WTC11 (cell line): ENCODE measurements at regions not wholly inside any gene's neighbourhood (a gene's known extent, or its start where the extent isn't known, plus 50 kb on each side); places are given as distances from the start of the nearest gene placed in this dataset.

ENCODE experiments used
- ATAC-seq: fragments of 200-7000 bp; cut with Tn5 transposase; 2 replicates; pipeline ENCODE4 v1.10.0; 2021; ENCODE audit warnings: mild to moderate bottlenecking, moderate library complexity
- CTCF ChIA-PET: fragments of 300-600 bp; sonication (Branson Sonifier 250); formaldehyde crosslinking; loops from one replicate; lab custom pipeline; 2021; ENCODE audit warnings: antibody characterized with exemption; lab: Charles Lee
- POLR2A ChIA-PET: fragments of 350-600 bp; sonication (Branson Sonifier 250); formaldehyde crosslinking; loops from one replicate; lab custom pipeline; 2021; ENCODE audit warnings: antibody characterized with exemption; lab: Charles Lee
- DNase-seq: peaks from one replicate; pipeline ENCODE4 v3.0.0; 2021; ENCODE audit warnings: low spot score
- H3K27ac Mint-ChIP-seq: 2 replicates; pipeline ENCODE4 v1.8.0; 2021; ENCODE audit warnings: mixed read lengths
- H3K27me3 Mint-ChIP-seq: 2 replicates; pipeline ENCODE4 v1.8.0; 2021; ENCODE audit warnings: low read depth, mild to moderate bottlenecking, moderate library complexity, mixed read lengths
- H3K36me3 Mint-ChIP-seq: 2 replicates; pipeline ENCODE4 v1.8.0; 2021; ENCODE audit warnings: mixed read lengths
- H3K4me1 Mint-ChIP-seq: 2 replicates; pipeline ENCODE4 v1.8.0; 2022; ENCODE audit warnings: mixed read lengths
- H3K4me3 Mint-ChIP-seq: 2 replicates; pipeline ENCODE4 v1.8.0; 2021; ENCODE audit warnings: mild to moderate bottlenecking, moderate library complexity, mixed read lengths
- H3K9me3 Mint-ChIP-seq: 2 replicates; pipeline ENCODE4 v1.8.0; 2021; ENCODE audit warnings: mixed read lengths
- ELF4 ChIP-seq: sonication (generic); formaldehyde crosslinking; IDR thresholded peaks from 2 replicates; pipeline ENCODE4 v1.8.1; 2022; ENCODE audit warnings: low read depth, mild to moderate bottlenecking, moderate library complexity, missing genetic modification reagents
- EMX1 ChIP-seq: fragments of 250-450 bp; sonication (Bioruptor Pico); IDR thresholded peaks from 2 replicates; pipeline ENCODE4 v1.8.0; 2021; ENCODE audit warnings: mild to moderate bottlenecking
- ESRRA ChIP-seq: sonication (generic); formaldehyde crosslinking; IDR thresholded peaks from 2 replicates; pipeline ENCODE4 v1.8.1; 2022; ENCODE audit warnings: mild to moderate bottlenecking, missing genetic modification reagents, borderline replicate concordance
- ETV6 ChIP-seq: sonication (generic); formaldehyde crosslinking; IDR thresholded peaks from 2 replicates; pipeline ENCODE4 v1.8.1; 2022; ENCODE audit warnings: mild to moderate bottlenecking, missing genetic modification reagents
- GTF2I ChIP-seq: fragments of 250-450 bp; sonication (Bioruptor Pico); conservative IDR thresholded peaks from 2 replicates; pipeline ENCODE4 v1.4.0; 2021; ENCODE audit warnings: mild to moderate bottlenecking
- IRF2 ChIP-seq: sonication (generic); formaldehyde crosslinking; IDR thresholded peaks from 2 replicates; pipeline ENCODE4 v1.8.0; 2022; ENCODE audit warnings: low read depth, missing genetic modification reagents, borderline replicate concordance
- NFE2L1 ChIP-seq: sonication (generic); formaldehyde crosslinking; IDR thresholded peaks from 2 replicates; pipeline ENCODE4 v1.8.1; 2023; ENCODE audit warnings: missing genetic modification reagents
- RORB ChIP-seq: fragments of 250-450 bp; sonication (Bioruptor Pico); IDR thresholded peaks from 2 replicates; pipeline ENCODE4 v1.9.0; 2021; ENCODE audit warnings: mild to moderate bottlenecking
- ZNF263 ChIP-seq: sonication (generic); formaldehyde crosslinking; IDR thresholded peaks from 2 replicates; pipeline ENCODE4 v1.8.1; 2022; ENCODE audit warnings: low read depth, mild to moderate bottlenecking, moderate library complexity, missing genetic modification reagents
- ZNF317 ChIP-seq: sonication (generic); formaldehyde crosslinking; IDR thresholded peaks from 2 replicates; pipeline ENCODE4 v1.8.1; 2023; ENCODE audit warnings: low read depth, mild to moderate bottlenecking, moderate library complexity, missing genetic modification reagents, borderline replicate concordance
- ZNF396 ChIP-seq: fragments of 250-450 bp; sonication (Bioruptor Pico); IDR thresholded peaks from 2 replicates; pipeline ENCODE4 v1.8.0; 2021; ENCODE audit warnings: mild to moderate bottlenecking, moderate library complexity, borderline replicate concordance
- TF ChIP-seq, protein P1 (sequence below): fragments of 250-450 bp; sonication (Bioruptor Pico); IDR thresholded peaks from 2 replicates; pipeline ENCODE4 v1.9.0; 2021; ENCODE audit warnings: mild to moderate bottlenecking, borderline replicate concordance
- TF ChIP-seq, protein P2 (sequence below): sonication (generic); formaldehyde crosslinking; IDR thresholded peaks from 2 replicates; pipeline ENCODE4 v1.8.1; 2023; ENCODE audit warnings: mild to moderate bottlenecking, missing genetic modification reagents, borderline replicate concordance
- TF ChIP-seq, protein P3 (sequence below): fragments of 250-450 bp; sonication (Bioruptor Pico); IDR thresholded peaks from 2 replicates; pipeline ENCODE4 v1.9.0; 2021; ENCODE audit warnings: mild to moderate bottlenecking

DNA sequence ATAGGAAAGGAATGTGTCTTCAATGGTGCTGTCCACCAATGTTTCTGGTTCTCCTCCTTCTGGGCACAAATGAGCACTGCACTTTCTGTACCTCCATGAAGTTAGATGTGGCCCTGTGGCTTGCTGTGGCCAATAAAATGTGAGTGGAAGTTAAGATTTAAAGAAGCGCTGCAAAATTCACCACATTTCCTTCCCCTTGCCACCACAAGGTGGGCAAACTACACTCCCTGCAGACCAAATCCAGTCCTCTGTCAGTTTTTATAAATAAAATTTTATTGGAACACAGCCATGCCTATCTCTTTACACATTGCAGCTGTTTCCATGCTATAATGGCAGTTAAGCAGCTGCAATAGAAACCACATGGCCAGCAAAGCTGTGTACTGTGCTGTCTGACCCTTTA is 141.4 kb upstream of the TMPO start (continued):
- TF ChIP-seq, protein P1, sequence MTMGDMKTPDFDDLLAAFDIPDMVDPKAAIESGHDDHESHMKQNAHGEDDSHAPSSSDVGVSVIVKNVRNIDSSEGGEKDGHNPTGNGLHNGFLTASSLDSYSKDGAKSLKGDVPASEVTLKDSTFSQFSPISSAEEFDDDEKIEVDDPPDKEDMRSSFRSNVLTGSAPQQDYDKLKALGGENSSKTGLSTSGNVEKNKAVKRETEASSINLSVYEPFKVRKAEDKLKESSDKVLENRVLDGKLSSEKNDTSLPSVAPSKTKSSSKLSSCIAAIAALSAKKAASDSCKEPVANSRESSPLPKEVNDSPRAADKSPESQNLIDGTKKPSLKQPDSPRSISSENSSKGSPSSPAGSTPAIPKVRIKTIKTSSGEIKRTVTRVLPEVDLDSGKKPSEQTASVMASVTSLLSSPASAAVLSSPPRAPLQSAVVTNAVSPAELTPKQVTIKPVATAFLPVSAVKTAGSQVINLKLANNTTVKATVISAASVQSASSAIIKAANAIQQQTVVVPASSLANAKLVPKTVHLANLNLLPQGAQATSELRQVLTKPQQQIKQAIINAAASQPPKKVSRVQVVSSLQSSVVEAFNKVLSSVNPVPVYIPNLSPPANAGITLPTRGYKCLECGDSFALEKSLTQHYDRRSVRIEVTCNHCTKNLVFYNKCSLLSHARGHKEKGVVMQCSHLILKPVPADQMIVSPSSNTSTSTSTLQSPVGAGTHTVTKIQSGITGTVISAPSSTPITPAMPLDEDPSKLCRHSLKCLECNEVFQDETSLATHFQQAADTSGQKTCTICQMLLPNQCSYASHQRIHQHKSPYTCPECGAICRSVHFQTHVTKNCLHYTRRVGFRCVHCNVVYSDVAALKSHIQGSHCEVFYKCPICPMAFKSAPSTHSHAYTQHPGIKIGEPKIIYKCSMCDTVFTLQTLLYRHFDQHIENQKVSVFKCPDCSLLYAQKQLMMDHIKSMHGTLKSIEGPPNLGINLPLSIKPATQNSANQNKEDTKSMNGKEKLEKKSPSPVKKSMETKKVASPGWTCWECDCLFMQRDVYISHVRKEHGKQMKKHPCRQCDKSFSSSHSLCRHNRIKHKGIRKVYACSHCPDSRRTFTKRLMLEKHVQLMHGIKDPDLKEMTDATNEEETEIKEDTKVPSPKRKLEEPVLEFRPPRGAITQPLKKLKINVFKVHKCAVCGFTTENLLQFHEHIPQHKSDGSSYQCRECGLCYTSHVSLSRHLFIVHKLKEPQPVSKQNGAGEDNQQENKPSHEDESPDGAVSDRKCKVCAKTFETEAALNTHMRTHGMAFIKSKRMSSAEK (CRISPR knock-in tag), result no peak
- TF ChIP-seq ELF4 (no peak), EMX1 (CRISPR knock-in tag) (no peak), RORB (no peak), ZNF263 (CRISPR knock-in tag) (no peak)
- TF ChIP-seq, all 79 proteins: peak for 0

DNA sequence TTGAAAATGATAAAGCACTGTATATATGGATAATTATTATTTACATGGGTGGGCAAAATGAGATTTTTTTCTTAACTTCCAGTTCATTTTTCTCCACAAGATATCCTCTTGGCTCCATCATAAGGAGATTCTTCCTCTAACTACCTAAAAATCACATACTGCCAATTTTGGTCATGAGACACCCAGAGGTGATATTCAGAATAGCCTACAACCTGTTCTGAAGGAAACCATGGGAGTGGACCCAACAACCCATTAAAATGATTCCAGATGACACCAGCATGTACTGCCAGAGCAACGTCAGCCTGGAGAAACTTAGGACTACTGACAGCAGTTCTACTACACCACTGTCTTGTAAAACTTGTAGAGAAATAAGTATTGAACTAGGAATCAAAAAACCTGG is 136.3 kb upstream of the TMPO start:
- Mint-ChIP-seq H3K4me1 (no peaks in the 10 kb centered on the region), H3K27ac (no peak overlapping the region), H3K27me3 (no peaks in the 10 kb centered on the region), H3K4me3 (no peak overlapping the region), H3K36me3 (no peaks in the 10 kb centered on the region), H3K9me3 (0 out of 2 replicates have a peak, but pooled peaks cover under 1% of the 10 kb centered on the region)
- DNase-seq (no peak), ATAC-seq (no peak)
- ChIA-PET CTCF (no interaction called here), POLR2A (no interaction called here)
- TF ChIP-seq ZNF317 (CRISPR knock-in tag) (no peak), EMX1 (CRISPR knock-in tag) (no peak), GTF2I (CRISPR knock-in tag) (no peak), NFE2L1 (CRISPR knock-in tag) (no peak), ETV6 (CRISPR knock-in tag) (no peak), ESRRA (CRISPR knock-in tag) (no peak), IRF2 (CRISPR knock-in tag) (no peak), ZNF396 (no peak)
- TF ChIP-seq, protein P1 (CRISPR knock-in tag), result no peak
- TF ChIP-seq, protein P2, sequence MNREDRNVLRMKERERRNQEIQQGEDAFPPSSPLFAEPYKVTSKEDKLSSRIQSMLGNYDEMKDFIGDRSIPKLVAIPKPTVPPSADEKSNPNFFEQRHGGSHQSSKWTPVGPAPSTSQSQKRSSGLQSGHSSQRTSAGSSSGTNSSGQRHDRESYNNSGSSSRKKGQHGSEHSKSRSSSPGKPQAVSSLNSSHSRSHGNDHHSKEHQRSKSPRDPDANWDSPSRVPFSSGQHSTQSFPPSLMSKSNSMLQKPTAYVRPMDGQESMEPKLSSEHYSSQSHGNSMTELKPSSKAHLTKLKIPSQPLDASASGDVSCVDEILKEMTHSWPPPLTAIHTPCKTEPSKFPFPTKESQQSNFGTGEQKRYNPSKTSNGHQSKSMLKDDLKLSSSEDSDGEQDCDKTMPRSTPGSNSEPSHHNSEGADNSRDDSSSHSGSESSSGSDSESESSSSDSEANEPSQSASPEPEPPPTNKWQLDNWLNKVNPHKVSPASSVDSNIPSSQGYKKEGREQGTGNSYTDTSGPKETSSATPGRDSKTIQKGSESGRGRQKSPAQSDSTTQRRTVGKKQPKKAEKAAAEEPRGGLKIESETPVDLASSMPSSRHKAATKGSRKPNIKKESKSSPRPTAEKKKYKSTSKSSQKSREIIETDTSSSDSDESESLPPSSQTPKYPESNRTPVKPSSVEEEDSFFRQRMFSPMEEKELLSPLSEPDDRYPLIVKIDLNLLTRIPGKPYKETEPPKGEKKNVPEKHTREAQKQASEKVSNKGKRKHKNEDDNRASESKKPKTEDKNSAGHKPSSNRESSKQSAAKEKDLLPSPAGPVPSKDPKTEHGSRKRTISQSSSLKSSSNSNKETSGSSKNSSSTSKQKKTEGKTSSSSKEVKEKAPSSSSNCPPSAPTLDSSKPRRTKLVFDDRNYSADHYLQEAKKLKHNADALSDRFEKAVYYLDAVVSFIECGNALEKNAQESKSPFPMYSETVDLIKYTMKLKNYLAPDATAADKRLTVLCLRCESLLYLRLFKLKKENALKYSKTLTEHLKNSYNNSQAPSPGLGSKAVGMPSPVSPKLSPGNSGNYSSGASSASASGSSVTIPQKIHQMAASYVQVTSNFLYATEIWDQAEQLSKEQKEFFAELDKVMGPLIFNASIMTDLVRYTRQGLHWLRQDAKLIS, result no peak
- TF ChIP-seq, protein P3, sequence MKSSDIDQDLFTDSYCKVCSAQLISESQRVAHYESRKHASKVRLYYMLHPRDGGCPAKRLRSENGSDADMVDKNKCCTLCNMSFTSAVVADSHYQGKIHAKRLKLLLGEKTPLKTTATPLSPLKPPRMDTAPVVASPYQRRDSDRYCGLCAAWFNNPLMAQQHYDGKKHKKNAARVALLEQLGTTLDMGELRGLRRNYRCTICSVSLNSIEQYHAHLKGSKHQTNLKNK (CRISPR knock-in tag), result no peak
